Activated naive CD8-positive, alpha-beta T cell treated with anti-CD3 and anti-CD28 coated beads for 36 hours (primary cell): ENCODE measurements at regions not wholly inside any gene's neighbourhood (a gene's known extent, or its start where the extent isn't known, plus 50 kb on each side); places are given as distances from the start of the nearest gene placed in this dataset.

Experiments
- DNase-seq: peaks from one replicate; pipeline ENCODE4 v3.0.0; 2021
- H3K27ac Mint-ChIP-seq: one replicate; pipeline ENCODE4 v1.8.0; 2022; ENCODE audit warnings: mild to moderate bottlenecking, moderate library complexity, mixed read lengths
- H3K27me3 Mint-ChIP-seq: one replicate; pipeline ENCODE4 v1.8.0; 2022; ENCODE audit warnings: mild to moderate bottlenecking, mixed read lengths
- H3K36me3 Mint-ChIP-seq: one replicate; pipeline ENCODE4 v1.8.0; 2021; ENCODE audit warnings: mild to moderate bottlenecking, mixed read lengths
- H3K4me1 Mint-ChIP-seq: one replicate; pipeline ENCODE4 v1.8.0; 2021; ENCODE audit warnings: mixed read lengths
- H3K4me3 Mint-ChIP-seq: one replicate; pipeline ENCODE4 v1.8.0; 2022; ENCODE audit warnings: mild to moderate bottlenecking, moderate library complexity, mixed read lengths
- H3K9me3 Mint-ChIP-seq: one replicate; pipeline ENCODE4 v1.8.0; 2022; ENCODE audit warnings: mixed read lengths

DNA sequence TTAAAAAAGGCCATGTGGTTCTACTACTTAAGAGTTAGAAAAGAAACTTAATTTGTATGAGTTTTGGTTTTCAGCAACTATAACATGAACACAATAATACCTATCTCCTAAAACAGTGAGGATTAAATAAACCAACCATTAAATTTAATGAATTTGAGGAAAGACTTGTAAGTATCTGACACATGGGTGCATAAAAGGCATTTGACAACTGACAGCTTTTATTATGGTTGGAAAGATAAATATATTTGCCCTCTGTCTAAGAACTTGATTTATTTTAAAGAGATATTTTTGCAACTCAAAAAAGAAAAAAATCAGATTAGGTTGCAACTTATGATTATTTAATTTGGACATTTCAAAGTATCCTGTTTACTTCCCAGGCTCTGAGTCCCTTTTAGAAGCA lies 217.9 kb upstream of the EEA1 start:
- Mint-ChIP-seq H3K4me3 (no peak overlapping the region), H3K27ac (no peak overlapping the region), H3K27me3 (no peaks in the 10 kb centered on the region), H3K36me3 (no peaks in the 10 kb centered on the region), H3K9me3 (no peaks in the 10 kb centered on the region), H3K4me1 (no peaks in the 10 kb centered on the region)
- DNase-seq, result no peak

- no peaks in the 10 kb centered on the region for H3K4me1 Mint-ChIP-seq
- H3K27ac Mint-ChIP-seq, result no peak overlapping the region
- no peaks in the 10 kb centered on the region for H3K36me3 Mint-ChIP-seq
- H3K4me3 Mint-ChIP-seq, result no peak overlapping the region
- no peak for DNase-seq
- H3K27me3 Mint-ChIP-seq, result no peaks in the 10 kb centered on the region
- H3K9me3 Mint-ChIP-seq, result no peaks in the 10 kb centered on the region
Observed at GRCh38 chr12:93148412-93148811, 219.3 kb upstream of the EEA1 start.

- H3K27me3 Mint-ChIP-seq, result no peaks in the 10 kb centered on the region
- no peaks in the 10 kb centered on the region for H3K4me1 Mint-ChIP-seq
- H3K4me3 Mint-ChIP-seq, result no peak overlapping the region
Observed at GRCh38 chr12:93149229-93149628, 220.1 kb upstream of the EEA1 start.

GRCh38 chr12:93151079-93151762 lies 222.1 kb upstream of the EEA1 start:
- H3K27me3 Mint-ChIP-seq, result peaks cover 3% of the 10 kb centered on the region
- H3K4me3 Mint-ChIP-seq, result no peak overlapping the region
- H3K4me1 Mint-ChIP-seq, result no peaks in the 10 kb centered on the region
- H3K36me3 Mint-ChIP-seq, result no peaks in the 10 kb centered on the region
- DNase-seq, result no peak
- H3K27ac Mint-ChIP-seq, result no peak overlapping the region
- no peaks in the 10 kb centered on the region for H3K9me3 Mint-ChIP-seq

More at GRCh38 chr12:93149229-93149628, 220.1 kb upstream of the EEA1 start:
- no peak for DNase-seq
- no peaks in the 10 kb centered on the region for H3K9me3 Mint-ChIP-seq
- no peak overlapping the region for H3K27ac Mint-ChIP-seq
- H3K36me3 Mint-ChIP-seq, result no peaks in the 10 kb centered on the region

GRCh38 chr12:93152617-93153016 lies 223.5 kb upstream of the EEA1 start:
- H3K27ac Mint-ChIP-seq, result no peak overlapping the region
- peaks cover 3% of the 10 kb centered on the region for H3K9me3 Mint-ChIP-seq
- H3K36me3 Mint-ChIP-seq, result no peaks in the 10 kb centered on the region
- no peaks in the 10 kb centered on the region for H3K4me1 Mint-ChIP-seq
- H3K4me3 Mint-ChIP-seq, result no peak overlapping the region
- peaks cover 5% of the 10 kb centered on the region for H3K27me3 Mint-ChIP-seq
- no peak for DNase-seq

- no peaks in the 10 kb centered on the region for H3K4me1 Mint-ChIP-seq
Observed at GRCh38 chr12:93153321-93153720, 224.2 kb upstream of the EEA1 start.

DNA sequence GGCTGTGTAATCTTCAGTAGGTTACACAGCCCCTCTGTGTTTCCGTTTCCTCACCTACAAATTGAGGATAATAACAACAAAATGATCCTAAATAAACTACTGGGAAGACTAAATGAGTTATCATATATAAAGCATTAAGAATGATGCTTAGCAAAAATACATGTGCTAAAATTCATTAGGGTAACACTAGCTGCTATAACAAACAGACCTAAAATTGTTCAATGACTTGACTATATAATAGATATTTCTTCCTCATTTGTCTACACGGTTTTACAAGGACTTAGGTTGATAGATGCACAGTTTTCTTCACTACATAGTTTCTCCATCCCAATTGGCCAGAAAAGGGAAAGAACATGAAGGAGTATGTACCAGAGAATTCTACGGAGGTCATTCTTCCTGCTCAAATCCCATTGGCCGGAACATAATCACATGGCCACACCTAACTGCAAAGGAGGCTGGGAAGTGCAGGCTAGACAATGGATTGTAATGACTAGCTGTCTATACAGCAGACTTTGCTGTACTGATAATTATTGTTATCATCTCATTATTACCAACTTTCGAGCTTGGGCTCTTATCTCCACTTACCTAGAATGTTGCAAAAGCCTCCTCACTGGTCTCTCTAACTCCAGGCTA lies 223.5 kb upstream of the NUDT4 start:
- Mint-ChIP-seq H3K27me3 (peaks cover 5% of the 10 kb centered on the region), H3K27ac (no peak overlapping the region), H3K4me1 (no peaks in the 10 kb centered on the region), H3K36me3 (peaks cover 3% of the 10 kb centered on the region), H3K9me3 (peaks cover 10% of the 10 kb centered on the region), H3K4me3 (no peak overlapping the region)
- no peak for DNase-seq

More at GRCh38 chr12:93153321-93153720, 224.2 kb upstream of the EEA1 start:
- Mint-ChIP-seq H3K27me3 (peaks cover 5% of the 10 kb centered on the region), H3K27ac (no peak overlapping the region), H3K4me3 (no peak overlapping the region), H3K36me3 (peaks cover 3% of the 10 kb centered on the region), H3K9me3 (peaks cover 6% of the 10 kb centered on the region)
- DNase-seq, result no peak

- H3K4me3 Mint-ChIP-seq, result no peak overlapping the region
- H3K36me3 Mint-ChIP-seq, result peaks cover 3% of the 10 kb centered on the region
- peaks cover 5% of the 10 kb centered on the region for H3K27me3 Mint-ChIP-seq
- no peak for DNase-seq
- peaks cover 10% of the 10 kb centered on the region for H3K9me3 Mint-ChIP-seq
- H3K4me1 Mint-ChIP-seq, result no peaks in the 10 kb centered on the region
- no peak overlapping the region for H3K27ac Mint-ChIP-seq
Observed at GRCh38 chr12:93154753-93155480, 222.8 kb upstream of the NUDT4 start.

GRCh38 chr12:93156086-93156716 lies 221.5 kb upstream of the NUDT4 start:
- Mint-ChIP-seq H3K36me3 (peaks cover 3% of the 10 kb centered on the region), H3K4me3 (no peak overlapping the region), H3K9me3 (peaks cover 10% of the 10 kb centered on the region), H3K27ac (no peak overlapping the region), H3K27me3 (peaks cover 5% of the 10 kb centered on the region), H3K4me1 (no peaks in the 10 kb centered on the region)
- DNase-seq, result no peak

DNA sequence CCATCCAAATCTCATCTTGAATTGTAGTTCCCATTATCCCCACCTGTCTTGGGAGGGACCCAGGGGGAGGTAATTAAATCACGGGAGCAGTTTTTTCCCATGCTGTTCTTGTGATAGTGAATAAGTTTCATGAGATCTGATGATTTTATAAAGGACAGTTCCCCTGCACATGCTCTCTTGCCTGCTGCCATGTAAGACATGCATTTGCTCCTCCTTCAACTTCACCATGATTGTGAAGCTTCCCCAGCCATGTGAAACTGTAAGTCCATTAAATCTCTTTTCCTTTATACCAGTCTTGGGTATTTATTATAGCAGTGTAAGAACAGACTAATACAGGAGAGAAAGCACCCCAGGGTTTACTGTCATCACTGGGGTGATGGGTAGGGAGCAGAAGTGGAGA lies 220.4 kb upstream of the NUDT4 start:
- no peak for DNase-seq
- Mint-ChIP-seq H3K9me3 (peaks cover 10% of the 10 kb centered on the region), H3K27ac (no peak overlapping the region), H3K27me3 (peaks cover 5% of the 10 kb centered on the region), H3K4me3 (no peak overlapping the region), H3K4me1 (no peaks in the 10 kb centered on the region), H3K36me3 (peaks cover 3% of the 10 kb centered on the region)

- Mint-ChIP-seq H3K36me3 (peaks cover 3% of the 10 kb centered on the region), H3K27ac (no peak overlapping the region), H3K9me3 (peaks cover 10% of the 10 kb centered on the region), H3K4me3 (no peak overlapping the region), H3K4me1 (no peaks in the 10 kb centered on the region), H3K27me3 (peaks cover 5% of the 10 kb centered on the region)
- DNase-seq, result no peak
Observed at GRCh38 chr12:93158065-93158843, 219.5 kb upstream of the NUDT4 start.

DNA sequence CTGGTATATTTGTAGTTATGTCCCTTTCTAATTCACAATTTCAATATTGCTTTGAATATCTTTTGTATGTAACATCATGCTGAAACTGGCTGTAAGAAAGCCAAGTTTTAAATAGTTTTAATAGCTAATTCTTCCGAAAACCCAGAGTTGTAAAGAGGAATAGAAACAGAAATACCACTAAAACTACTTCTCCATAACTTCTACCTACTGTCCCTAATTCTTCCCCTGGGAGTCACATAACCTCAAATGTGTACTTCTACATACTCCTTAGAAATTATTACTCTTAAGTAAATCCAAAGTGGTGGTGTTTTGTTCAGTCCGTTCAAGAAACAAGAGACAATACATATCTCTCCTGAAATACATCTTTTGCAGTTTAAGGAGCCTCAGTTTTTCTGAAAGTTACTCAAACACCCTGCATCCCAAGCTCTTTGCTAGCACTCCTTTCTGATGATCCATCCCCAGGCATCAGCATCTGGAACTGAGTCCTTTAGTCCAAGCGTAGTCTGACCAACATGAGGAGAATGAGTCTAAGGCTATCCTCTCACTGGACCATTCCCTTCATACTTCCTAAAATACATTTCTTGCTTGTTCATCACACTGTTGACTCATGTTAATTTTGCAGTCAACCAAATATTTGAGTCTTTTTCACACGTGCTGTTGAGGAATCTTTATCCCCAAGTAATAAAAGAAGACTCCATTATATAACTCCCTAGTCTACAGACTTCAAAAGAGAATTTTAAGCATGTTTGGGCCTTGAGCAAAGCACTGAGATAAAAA lies 214.3 kb upstream of the NUDT4 start:
- no peak overlapping the region for H3K27ac Mint-ChIP-seq
- H3K4me3 Mint-ChIP-seq, result no peak overlapping the region
- H3K4me1 Mint-ChIP-seq, result peaks cover 12% of the 10 kb centered on the region
- no peaks in the 10 kb centered on the region for H3K36me3 Mint-ChIP-seq
- H3K27me3 Mint-ChIP-seq, result no peaks in the 10 kb centered on the region
- no peak for DNase-seq
- H3K9me3 Mint-ChIP-seq, result peaks cover 3% of the 10 kb centered on the region

GRCh38 chr12:93164103-93164880 lies 213.4 kb upstream of the NUDT4 start:
- Mint-ChIP-seq H3K36me3 (no peaks in the 10 kb centered on the region), H3K4me1 (peaks cover 12% of the 10 kb centered on the region)

More at GRCh38 chr12:93164103-93164880, 213.4 kb upstream of the NUDT4 start:
- H3K27ac Mint-ChIP-seq, result no peak overlapping the region
- no peak overlapping the region for H3K4me3 Mint-ChIP-seq
- no peaks in the 10 kb centered on the region for H3K9me3 Mint-ChIP-seq
- H3K27me3 Mint-ChIP-seq, result no peaks in the 10 kb centered on the region
- DNase-seq, result no peak
